ENCODE measurements at regions not wholly inside any gene's neighbourhood (a gene's known extent, or its start where the extent isn't known, plus 50 kb on each side); places are given as distances from the start of the nearest gene placed in this dataset.
"Not testable (repeated sequence)": the region's sequence is repeated elsewhere in the genome, so short reads cannot be mapped to it uniquely, and the experiment has no call there.

- TF ChIP-seq POLR2A (IDR thresholded peaks at IDR 0.05; ENCODE audit: low read depth), result no peak
- TF ChIP-seq POLR2AphosphoS5 (IDR thresholded peaks at IDR 0.05), result no peak
- TF ChIP-seq CTCF (IDR thresholded peaks at IDR 0.05), result no peak
- TF ChIP-seq EP300 (IDR thresholded peaks at IDR 0.05), result no peak
- Histone ChIP-seq H3K4me3 (no peak overlapping the region), H3K36me3 (no peaks in the 10 kb centered on the region), H3K9me3 (no peaks in the 10 kb centered on the region), H3K4me1 (no peaks in the 10 kb centered on the region), H3K27ac (replicated peaks in 1 of 4) (no peak overlapping the region), H3K27me3 (peaks cover 0 to 29% (median 0%) of the 10 kb centered on the region in 4 donors)
- intact Hi-C loops (cut with DNase I), result no loop called here
- DNase-seq (ENCODE audit: extremely low spot score), result no peak
- 100% methylated on average over 1 of the region's 11 CpGs for WGBS
These were observed 684.5 kb downstream of the PTPRU start for GRCh38 chr1:29920784-29921183.

- no peaks in the 10 kb centered on the region for H3K36me3 ChIP-seq
- no peaks in the 10 kb centered on the region for H3K4me1 ChIP-seq
- no peak for DNase-seq (ENCODE audit: extremely low spot score)
- TF ChIP-seq CTCF (IDR thresholded peaks at IDR 0.05), result no peak
- TF ChIP-seq POLR2A (IDR thresholded peaks at IDR 0.05; ENCODE audit: low read depth), result no peak
- TF ChIP-seq EP300 (IDR thresholded peaks at IDR 0.05), result no peak
- no peak for TF ChIP-seq POLR2AphosphoS5 (IDR thresholded peaks at IDR 0.05)
- H3K27ac ChIP-seq (replicated peaks in 1 of 4), result no peak overlapping the region
- intact Hi-C loops (cut with DNase I), result no loop called here
- H3K4me3 ChIP-seq, result no peak overlapping the region
- H3K27me3 ChIP-seq, result peaks cover 0 to 25% (median 0%) of the 10 kb centered on the region in 4 donors
- no peaks in the 10 kb centered on the region for H3K9me3 ChIP-seq
- 71% methylated on average over 4 of the region's 9 CpGs for WGBS
These were observed 684.0 kb downstream of the PTPRU start for GRCh38 chr1:29920316-29920715.

GRCh38 chr1:29919041-29919440 lies 682.7 kb downstream of the PTPRU start:
- not testable (repeated sequence) for DNase-seq (ENCODE audit: extremely low spot score)
- 83% methylated on average over 7 of the region's 7 CpGs for WGBS

GRCh38 chr1:29916656-29917369 lies 680.5 kb downstream of the PTPRU start:
- H3K9me3 ChIP-seq, result no peaks in the 10 kb centered on the region
- H3K27me3 ChIP-seq, result peaks cover 0 to 30% (median 3%) of the 10 kb centered on the region in 4 donors
- 94% methylated on average over 3 of the region's 3 CpGs for WGBS
- TF ChIP-seq POLR2A (IDR thresholded peaks at IDR 0.05; ENCODE audit: low read depth), result no peak
- no peak for TF ChIP-seq POLR2AphosphoS5 (IDR thresholded peaks at IDR 0.05)
- TF ChIP-seq EP300 (IDR thresholded peaks at IDR 0.05), result no peak
- no peak for TF ChIP-seq CTCF (IDR thresholded peaks at IDR 0.05)
- no peak overlapping the region for H3K4me3 ChIP-seq
- H3K27ac ChIP-seq (replicated peaks in 1 of 4), result no peak overlapping the region
- intact Hi-C loops (cut with DNase I), result no loop called here
- H3K36me3 ChIP-seq, result no peaks in the 10 kb centered on the region
- no peaks in the 10 kb centered on the region for H3K4me1 ChIP-seq
- no peak for DNase-seq (ENCODE audit: extremely low spot score)

More at GRCh38 chr1:29919041-29919440, 682.7 kb downstream of the PTPRU start:
- H3K4me3 ChIP-seq; H3K4me1 ChIP-seq; H3K27ac ChIP-seq (replicated peaks in 1 of 4); H3K9me3 ChIP-seq; H3K36me3 ChIP-seq; intact Hi-C loops (cut with DNase I): not testable (repeated sequence)
- peaks cover 0 to 26% (median under 1%) of the 10 kb centered on the region in 4 donors for H3K27me3 ChIP-seq

- Histone ChIP-seq H3K36me3 (no peaks in the 10 kb centered on the region), H3K4me1 (no peaks in the 10 kb centered on the region), H3K4me3 (no peak overlapping the region), H3K27ac (replicated peaks in 1 of 4) (no peak overlapping the region), H3K27me3 (peaks cover 0 to 36% (median 3%) of the 10 kb centered on the region in 4 donors), H3K9me3 (no peaks in the 10 kb centered on the region)
- DNase-seq (ENCODE audit: extremely low spot score), result no peak
- no peak for TF ChIP-seq EP300 (IDR thresholded peaks at IDR 0.05)
- 15% methylated on average over 1 of the region's 1 CpG for WGBS
- intact Hi-C loops (cut with DNase I), result no loop called here
These were observed 678.6 kb downstream of the PTPRU start for GRCh38 chr1:29914936-29915335.

- no peak overlapping the region for H3K27ac ChIP-seq (replicated peaks in 1 of 4)
- H3K4me3 ChIP-seq, result no peak overlapping the region
- WGBS, result 48% methylated on average over 1 of the region's 1 CpG
- DNase-seq (ENCODE audit: extremely low spot score), result no peak
- H3K9me3 ChIP-seq, result no peaks in the 10 kb centered on the region
- TF ChIP-seq EP300 (IDR thresholded peaks at IDR 0.05), result no peak
- TF ChIP-seq CTCF (IDR thresholded peaks at IDR 0.05), result no peak
- TF ChIP-seq POLR2AphosphoS5 (IDR thresholded peaks at IDR 0.05), result no peak
- TF ChIP-seq POLR2A (IDR thresholded peaks at IDR 0.05; ENCODE audit: low read depth), result no peak
- intact Hi-C loops (cut with DNase I), result no loop called here
- no peaks in the 10 kb centered on the region for H3K36me3 ChIP-seq
- peaks cover 0 to 41% (median 3%) of the 10 kb centered on the region in 4 donors for H3K27me3 ChIP-seq
- H3K4me1 ChIP-seq, result no peaks in the 10 kb centered on the region
These were observed 676.1 kb downstream of the PTPRU start for GRCh38 chr1:29912425-29912824.

All from esophagus muscularis mucosa (tissue), 4 donors.